Fibroblast of mammary gland (primary cell): ENCODE measurements at regions not wholly inside any gene's neighbourhood (a gene's known extent, or its start where the extent isn't known, plus 50 kb on each side); places are given as distances from the start of the nearest gene placed in this dataset.
"Not testable (repeated sequence)": the region's sequence is repeated elsewhere in the genome, so short reads cannot be mapped to it uniquely, and the experiment has no call there.

Experiments
- DNase-seq: peaks from one replicate; pipeline ENCODE4 v3.0.0-alpha.2; 2010; ENCODE audit warnings: low read depth
- H3K4me3 ChIP-seq: 2 replicates; pipeline ENCODE4 v1.5.1; 2011; ENCODE audit warnings: low read depth, mild to moderate bottlenecking, low read length, moderate library complexity; ENCODE audit not compliant: control insufficient read depth
- CTCF ChIP-seq: conservative IDR thresholded peaks from 2 replicates; pipeline ENCODE4 v1.5.1; 2011; ENCODE audit warnings: low read depth, low read length, inconsistent platforms; ENCODE audit not compliant: control insufficient read depth, insufficient read depth

DNA sequence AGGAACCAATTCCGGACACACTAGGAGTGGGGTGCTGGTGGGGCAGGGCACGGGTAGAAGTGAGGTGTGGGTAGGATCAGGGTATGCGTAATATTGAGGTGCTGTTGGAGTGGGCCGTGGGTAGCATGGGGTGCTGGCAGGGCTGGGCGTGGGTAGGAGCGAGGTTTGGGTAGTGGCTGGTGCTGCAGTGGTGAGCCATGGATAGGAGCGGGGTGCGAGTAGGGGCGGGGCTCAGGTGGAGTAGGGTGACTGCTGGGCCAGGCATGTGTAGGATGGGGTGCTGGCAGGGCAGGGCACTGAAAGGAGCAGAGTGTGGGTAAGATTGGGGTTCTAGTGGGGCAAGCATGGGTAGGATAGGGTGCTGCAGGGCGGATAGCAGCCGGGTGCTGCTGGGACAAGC is 114.2 kb upstream of the DUSP22 start:
- TF ChIP-seq CTCF, result no peak
- no peak for DNase-seq
- no peak overlapping the region for H3K4me3 ChIP-seq

DNA sequence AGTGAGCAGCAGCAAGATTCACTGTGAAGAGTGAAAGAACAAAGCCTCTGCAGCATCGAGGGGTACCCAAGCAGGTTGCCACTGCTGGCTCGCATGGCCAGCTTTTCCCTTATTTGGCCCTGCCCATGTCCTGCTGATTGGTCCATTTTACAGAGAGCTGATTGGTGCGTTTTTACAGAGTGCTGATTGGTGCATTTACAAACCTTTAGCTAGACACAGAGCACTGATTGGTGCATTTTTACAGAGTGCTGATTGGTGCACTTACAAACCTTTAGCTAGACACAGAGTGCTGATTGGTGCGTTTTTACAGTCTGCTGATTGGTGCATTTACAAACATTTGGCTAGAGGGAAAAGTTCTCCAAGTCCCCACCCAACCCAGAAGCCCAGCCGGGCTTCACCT is 113.4 kb upstream of the DUSP22 start:
- DNase-seq, H3K4me3 ChIP-seq: not testable (repeated sequence)

- TF ChIP-seq CTCF, result no peak
- no peak for DNase-seq
- no peak overlapping the region for H3K4me3 ChIP-seq
Measured at GRCh38 chr6:179340-179950, 112.8 kb upstream of the DUSP22 start.

- H3K4me3 ChIP-seq, DNase-seq: not testable (repeated sequence)
Measured at GRCh38 chr6:180091-180694, 112.1 kb upstream of the DUSP22 start.

DNA sequence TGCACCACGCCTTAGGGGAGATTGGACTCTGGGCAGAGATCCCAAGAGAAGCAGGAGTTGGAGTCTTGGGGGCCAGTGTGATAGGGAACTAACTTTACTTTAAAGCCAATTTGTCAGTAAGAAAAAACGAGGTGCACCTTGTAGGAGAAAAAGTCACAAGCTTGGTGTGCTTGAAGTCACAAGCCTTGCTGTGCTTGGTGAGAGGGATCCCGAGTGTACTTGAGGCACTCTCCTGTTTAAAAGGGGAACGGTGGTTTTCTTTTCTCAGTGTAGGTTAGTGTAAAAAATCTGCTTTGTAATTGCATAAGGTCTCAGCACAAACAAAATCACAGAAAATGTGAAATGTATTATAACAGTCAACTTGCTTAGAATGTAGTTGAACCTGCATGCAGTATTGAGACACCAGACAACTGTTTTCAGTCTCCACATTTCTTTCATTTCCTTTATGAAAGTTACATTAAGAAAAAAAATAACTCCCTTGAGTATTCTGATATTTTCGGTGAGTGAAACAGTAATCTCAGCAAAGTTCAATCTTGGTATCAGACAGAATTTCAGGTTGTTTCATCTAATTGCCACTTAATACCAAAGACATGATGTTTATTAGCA is 111.1 kb upstream of the DUSP22 start:
- no peak overlapping the region for H3K4me3 ChIP-seq

GRCh38 chr6:183668-184067 is 108.6 kb upstream of the DUSP22 start:
- TF ChIP-seq CTCF, result no peak
- DNase-seq, result no peak
- H3K4me3 ChIP-seq, result no peak overlapping the region

More for the DNA sequence above, 111.1 kb upstream of the DUSP22 start:
- DNase-seq, result no peak
- TF ChIP-seq CTCF, result no peak

DNA sequence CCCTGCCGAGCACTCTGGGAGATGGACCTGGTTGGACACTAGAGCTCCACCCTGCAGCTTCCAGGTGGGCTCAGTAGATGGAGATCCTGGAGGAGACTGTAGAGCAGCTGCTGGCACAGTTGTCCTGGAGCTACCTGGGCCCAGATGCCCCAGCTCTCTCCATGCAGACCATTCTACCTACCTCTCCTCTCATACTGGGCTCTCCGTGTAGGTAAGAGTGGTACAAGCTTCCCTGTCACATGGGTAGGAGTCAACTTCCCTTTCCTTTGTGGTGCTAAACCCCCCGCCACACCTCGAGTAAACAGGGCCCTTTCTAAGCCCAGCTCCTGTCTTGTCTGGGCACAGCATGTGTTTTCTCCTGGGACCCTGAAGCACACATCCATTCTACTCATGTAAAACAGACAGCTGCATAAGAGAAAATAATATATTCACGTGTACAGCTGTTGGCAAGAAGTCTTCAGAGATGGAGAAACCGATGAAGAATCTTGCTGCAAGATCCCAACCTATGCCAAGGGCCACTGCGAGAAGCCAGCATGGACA is 108.1 kb upstream of the DUSP22 start:
- H3K4me3 ChIP-seq, result no peak overlapping the region
- DNase-seq, result no peak
- TF ChIP-seq CTCF, result no peak
